IPS-20b (cell line): ENCODE measurements at regions not wholly inside any gene's neighbourhood (a gene's known extent, or its start where the extent isn't known, plus 50 kb on each side); places are given as distances from the start of the nearest gene placed in this dataset.

Source experiments
- H3K27ac ChIP-seq: one replicate; pipeline ENCODE4 v1.5.1; 2013; ENCODE audit warnings: low read length
- H3K27me3 ChIP-seq: 2 replicates; pipeline ENCODE4 v1.6.1; 2013; ENCODE audit warnings: mild to moderate bottlenecking, low read length, inconsistent platforms; ENCODE audit not compliant: insufficient read depth
- H3K36me3 ChIP-seq: 2 replicates; pipeline ENCODE4 v1.6.1; 2013; ENCODE audit warnings: low read depth, mild to moderate bottlenecking, inconsistent platforms, low read length, moderate library complexity; ENCODE audit not compliant: insufficient read depth
- H3K4me1 ChIP-seq: 2 replicates; pipeline ENCODE4 v1.6.1; 2013; ENCODE audit warnings: mild to moderate bottlenecking, control low read depth, inconsistent platforms, low read length, moderate library complexity; ENCODE audit not compliant: insufficient read depth
- H3K4me3 ChIP-seq: 2 replicates; pipeline ENCODE4 v1.5.1; 2013; ENCODE audit warnings: mild to moderate bottlenecking, low read length, inconsistent platforms
- H3K9ac ChIP-seq: 2 replicates; pipeline ENCODE4 v1.6.1; 2013; ENCODE audit warnings: low read depth, mild to moderate bottlenecking, inconsistent platforms, low read length, moderate library complexity
- H3K9me3 ChIP-seq: 2 replicates; pipeline ENCODE4 v1.6.1; 2013; ENCODE audit warnings: mild to moderate bottlenecking, low read depth, low read length, inconsistent platforms; ENCODE audit not compliant: insufficient read depth

DNA sequence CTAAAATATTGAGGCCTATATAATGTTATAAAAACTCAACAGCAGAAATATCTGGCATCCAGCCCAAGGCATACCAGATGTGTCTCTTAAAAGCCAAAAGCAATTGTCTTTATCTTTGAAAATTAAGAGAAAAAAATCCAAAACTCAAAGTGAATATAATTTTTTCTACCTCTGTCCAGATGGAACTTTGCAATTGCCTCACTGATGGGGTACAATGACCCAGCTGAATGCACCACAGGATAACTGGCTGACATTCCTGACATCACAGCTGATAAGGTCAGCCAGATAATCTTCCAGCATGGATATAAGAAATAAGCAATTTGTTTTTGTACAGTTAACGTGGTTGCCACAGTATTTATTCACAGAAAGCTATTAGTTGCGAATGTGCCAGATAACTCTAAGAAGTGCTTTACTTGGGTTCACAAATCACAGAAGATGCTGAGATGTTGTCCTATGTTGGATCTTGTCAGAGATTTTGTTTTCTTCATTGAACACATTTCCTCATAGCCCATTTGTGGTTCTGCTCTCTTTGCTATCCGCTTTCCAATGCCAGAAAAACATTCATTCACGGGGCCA is 566.9 kb upstream of the CCDC54 start:
- Histone ChIP-seq H3K27me3 (no peaks in the 10 kb centered on the region), H3K36me3 (no peaks in the 10 kb centered on the region), H3K9ac (no peak overlapping the region), H3K27ac (no peak overlapping the region), H3K4me3 (no peak overlapping the region), H3K4me1 (no peaks in the 10 kb centered on the region), H3K9me3 (no peaks in the 10 kb centered on the region)

- no peaks in the 10 kb centered on the region for H3K9me3 ChIP-seq
- no peak overlapping the region for H3K9ac ChIP-seq
- no peak overlapping the region for H3K27ac ChIP-seq
- no peaks in the 10 kb centered on the region for H3K27me3 ChIP-seq
- no peaks in the 10 kb centered on the region for H3K4me1 ChIP-seq
- H3K4me3 ChIP-seq, result no peak overlapping the region
- no peaks in the 10 kb centered on the region for H3K36me3 ChIP-seq
Measured at GRCh38 chr3:106811376-106811775, 565.9 kb upstream of the CCDC54 start.

DNA sequence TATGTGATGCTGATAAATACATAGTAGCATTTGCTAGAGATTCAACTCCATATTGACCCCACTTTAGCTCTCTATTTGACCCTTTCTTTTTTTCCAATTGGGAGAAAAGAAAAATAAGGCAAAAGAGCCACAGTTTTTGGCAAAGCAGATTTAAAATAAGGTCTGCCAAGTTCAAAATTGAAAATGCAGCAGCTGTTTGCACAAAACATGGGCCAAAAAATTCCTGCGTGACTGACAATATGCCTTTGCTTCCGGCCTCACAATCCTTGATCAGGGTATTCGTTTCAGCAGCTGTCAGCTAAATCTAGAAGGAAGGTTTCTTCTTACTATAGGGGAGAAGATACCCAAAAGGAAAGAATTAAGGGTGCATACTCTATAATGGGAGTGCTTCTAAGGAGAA is 563.5 kb upstream of the CCDC54 start:
- Histone ChIP-seq H3K27me3 (no peaks in the 10 kb centered on the region), H3K4me1 (peaks cover 7% of the 10 kb centered on the region; the same call in 1 of the 2 replicates), H3K9me3 (no peaks in the 10 kb centered on the region), H3K4me3 (no peak overlapping the region), H3K27ac (no peak overlapping the region), H3K36me3 (no peaks in the 10 kb centered on the region), H3K9ac (no peak overlapping the region)

DNA sequence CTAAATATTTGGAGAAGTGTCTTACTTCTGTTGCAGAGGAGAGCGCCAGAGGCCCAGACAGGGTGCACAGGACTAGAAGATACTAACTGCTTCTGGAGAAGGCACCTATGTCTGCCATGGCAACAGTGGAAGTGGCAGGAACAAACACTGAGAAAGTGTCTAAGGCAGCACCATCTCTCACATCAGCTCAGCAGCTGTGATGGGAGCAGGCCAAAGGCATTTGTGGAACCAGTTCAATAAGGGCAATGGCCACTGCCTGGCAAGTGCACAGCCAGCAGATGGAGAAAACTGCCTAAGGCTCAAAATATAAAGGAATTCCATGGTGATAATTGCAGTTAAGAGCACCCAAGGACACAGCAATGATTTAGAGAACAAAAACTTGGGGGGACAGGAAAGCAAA is 563.0 kb upstream of the CCDC54 start:
- Histone ChIP-seq H3K27me3 (no peaks in the 10 kb centered on the region), H3K4me1 (peaks cover 7% of the 10 kb centered on the region; the same call in 1 of the 2 replicates), H3K36me3 (no peaks in the 10 kb centered on the region), H3K4me3 (no peak overlapping the region), H3K9me3 (no peaks in the 10 kb centered on the region), H3K27ac (no peak overlapping the region), H3K9ac (no peak overlapping the region)

DNA sequence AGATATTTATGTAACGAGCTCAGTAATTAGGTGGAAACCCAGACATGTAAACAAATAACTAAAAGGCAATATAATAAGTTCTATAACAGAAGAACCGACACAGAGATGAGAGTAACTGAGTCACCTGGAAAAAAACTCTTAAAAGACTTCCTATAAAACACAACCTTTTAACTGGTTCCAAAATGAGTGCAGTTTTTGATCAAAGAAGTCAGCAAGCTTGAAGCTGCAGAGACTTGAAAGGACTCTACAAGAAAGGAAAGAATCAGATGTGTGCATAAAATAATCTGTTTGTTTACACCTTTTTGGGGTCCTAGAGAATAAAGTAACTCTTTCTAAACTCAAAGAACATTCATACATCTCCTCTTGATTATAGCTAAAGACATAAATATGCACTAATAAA is 560.4 kb upstream of the CCDC54 start:
- no peak overlapping the region for H3K4me3 ChIP-seq
- H3K36me3 ChIP-seq, result no peaks in the 10 kb centered on the region
- H3K4me1 ChIP-seq, result peaks cover 7% of the 10 kb centered on the region; the same call in 1 of the 2 replicates
- H3K27ac ChIP-seq, result no peak overlapping the region
- no peak overlapping the region for H3K9ac ChIP-seq
- H3K9me3 ChIP-seq, result no peaks in the 10 kb centered on the region
- no peaks in the 10 kb centered on the region for H3K27me3 ChIP-seq

DNA sequence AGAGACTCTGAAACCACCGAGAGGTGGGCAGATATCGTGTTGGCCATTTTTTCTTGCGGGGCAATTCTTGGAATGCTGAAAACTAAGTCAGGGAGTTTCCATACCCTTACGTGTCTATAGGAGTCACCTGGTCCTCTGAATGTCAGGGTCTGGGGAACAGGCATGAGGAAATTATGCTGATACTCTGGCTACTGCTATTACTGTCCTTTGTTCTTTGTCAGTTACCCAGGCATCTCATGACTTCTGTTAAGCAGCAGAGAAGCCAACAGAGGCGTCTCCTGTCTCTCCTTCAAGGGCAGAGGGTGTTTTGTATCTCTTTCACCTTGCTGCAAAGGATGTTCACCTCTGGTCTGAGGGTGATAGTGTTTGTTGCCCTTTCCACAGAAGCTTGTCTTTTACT is 559.5 kb upstream of the CCDC54 start:
- H3K27me3 ChIP-seq, result no peaks in the 10 kb centered on the region
- H3K4me3 ChIP-seq, result no peak overlapping the region
- H3K4me1 ChIP-seq, result peaks cover 7% of the 10 kb centered on the region; the same call in 1 of the 2 replicates
- H3K27ac ChIP-seq, result no peak overlapping the region
- H3K9ac ChIP-seq, result no peak overlapping the region
- no peaks in the 10 kb centered on the region for H3K9me3 ChIP-seq
- no peaks in the 10 kb centered on the region for H3K36me3 ChIP-seq

- Histone ChIP-seq H3K27ac (no peak overlapping the region), H3K4me1 (peaks cover 7% of the 10 kb centered on the region; the same call in 1 of the 2 replicates), H3K4me3 (no peak overlapping the region), H3K36me3 (no peaks in the 10 kb centered on the region), H3K9me3 (no peaks in the 10 kb centered on the region), H3K9ac (no peak overlapping the region), H3K27me3 (no peaks in the 10 kb centered on the region)
Measured at GRCh38 chr3:106819440-106819839, 557.8 kb upstream of the CCDC54 start.

- no peak overlapping the region for H3K27ac ChIP-seq
- H3K9me3 ChIP-seq, result no peaks in the 10 kb centered on the region
- H3K4me3 ChIP-seq, result no peak overlapping the region
- H3K27me3 ChIP-seq, result no peaks in the 10 kb centered on the region
- peaks cover 13% of the 10 kb centered on the region; the same call in 1 of the 2 replicates for H3K4me1 ChIP-seq
- no peaks in the 10 kb centered on the region for H3K36me3 ChIP-seq
- no peak overlapping the region for H3K9ac ChIP-seq
Measured at GRCh38 chr3:106820726-106821362, 556.4 kb upstream of the CCDC54 start.

DNA sequence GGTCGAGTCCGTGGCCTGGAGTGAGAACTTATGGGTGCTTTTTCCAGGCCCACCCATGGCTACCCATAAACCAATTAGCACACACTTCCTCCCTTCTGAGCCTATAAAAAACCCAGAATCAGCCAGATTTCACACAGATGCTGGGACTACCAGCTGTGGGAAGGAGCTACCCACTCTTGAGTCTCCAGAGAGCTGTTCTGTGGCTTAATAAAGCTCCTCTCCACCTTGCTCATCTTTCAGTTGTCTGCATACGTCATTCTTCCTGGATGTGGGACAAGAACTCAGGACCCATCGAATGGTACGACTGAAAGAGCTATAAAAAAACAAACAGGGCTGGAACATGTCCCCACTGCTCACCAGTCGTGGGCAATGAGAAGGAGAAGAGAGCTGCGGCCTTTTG is 555.4 kb upstream of the CCDC54 start:
- Histone ChIP-seq H3K4me1 (peaks cover 22% of the 10 kb centered on the region), H3K27ac (no peak overlapping the region), H3K36me3 (no peaks in the 10 kb centered on the region), H3K4me3 (no peak overlapping the region), H3K27me3 (no peaks in the 10 kb centered on the region), H3K9me3 (no peaks in the 10 kb centered on the region), H3K9ac (no peak overlapping the region)

- H3K4me1 ChIP-seq, result peaks cover 26% of the 10 kb centered on the region
- H3K9ac ChIP-seq, result no peak overlapping the region
- no peak overlapping the region for H3K4me3 ChIP-seq
- H3K9me3 ChIP-seq, result no peaks in the 10 kb centered on the region
- no peaks in the 10 kb centered on the region for H3K36me3 ChIP-seq
- no peak overlapping the region for H3K27ac ChIP-seq
- no peaks in the 10 kb centered on the region for H3K27me3 ChIP-seq
Measured at GRCh38 chr3:106822204-106822603, 555.0 kb upstream of the CCDC54 start.

DNA sequence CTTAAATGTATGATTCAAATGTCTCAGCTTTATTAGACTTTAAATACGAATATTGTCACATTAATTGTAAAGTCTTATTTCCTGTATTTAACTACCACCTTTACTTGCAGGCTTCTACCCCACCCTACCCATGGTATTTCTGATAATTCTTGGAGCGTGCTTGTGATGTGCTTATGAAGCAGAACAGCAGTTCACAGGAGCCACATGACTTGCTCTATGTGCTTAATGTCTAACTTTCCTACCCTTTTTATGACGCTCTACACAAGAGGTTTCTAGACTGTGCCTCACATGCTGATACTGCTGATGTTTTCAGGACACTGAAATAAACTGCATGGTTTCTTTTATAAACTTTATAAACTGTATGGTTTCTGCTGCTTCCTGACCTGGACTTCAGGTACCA is 553.5 kb upstream of the CCDC54 start:
- Histone ChIP-seq H3K36me3 (no peaks in the 10 kb centered on the region), H3K27ac (no peak overlapping the region), H3K9ac (no peak overlapping the region), H3K4me1 (peaks cover 33% of the 10 kb centered on the region), H3K4me3 (no peak overlapping the region), H3K27me3 (no peaks in the 10 kb centered on the region), H3K9me3 (no peaks in the 10 kb centered on the region)

GRCh38 chr3:106824856-106825255 is 552.4 kb upstream of the CCDC54 start:
- H3K36me3 ChIP-seq, result no peaks in the 10 kb centered on the region
- no peak overlapping the region; the same call in 1 of the 2 replicates for H3K9ac ChIP-seq
- peaks cover 45% of the 10 kb centered on the region for H3K4me1 ChIP-seq
- H3K4me3 ChIP-seq, result no peak overlapping the region
- peak overlapping the region; percentile 23 for H3K27ac ChIP-seq
- H3K9me3 ChIP-seq, result no peaks in the 10 kb centered on the region
- no peaks in the 10 kb centered on the region for H3K27me3 ChIP-seq
